ENCODE measurements at regions not wholly inside any gene's neighbourhood (a gene's known extent, or its start where the extent isn't known, plus 50 kb on each side); places are given as distances from the start of the nearest gene placed in this dataset.
"Not testable (repeated sequence)": the region's sequence is repeated elsewhere in the genome, so short reads cannot be mapped to it uniquely, and the experiment has no call there.

- DNase-seq: no peak
Observed at GRCh38 chr6:23630726-23631635, 495.0 kb upstream of the NRSN1 start.

- DNase-seq: no peak
Observed at GRCh38 chr6:23633996-23634395, 492.0 kb upstream of the NRSN1 start.

GRCh38 chr6:23635150-23635549 lies 490.9 kb upstream of the NRSN1 start:
- no peak for DNase-seq

DNA sequence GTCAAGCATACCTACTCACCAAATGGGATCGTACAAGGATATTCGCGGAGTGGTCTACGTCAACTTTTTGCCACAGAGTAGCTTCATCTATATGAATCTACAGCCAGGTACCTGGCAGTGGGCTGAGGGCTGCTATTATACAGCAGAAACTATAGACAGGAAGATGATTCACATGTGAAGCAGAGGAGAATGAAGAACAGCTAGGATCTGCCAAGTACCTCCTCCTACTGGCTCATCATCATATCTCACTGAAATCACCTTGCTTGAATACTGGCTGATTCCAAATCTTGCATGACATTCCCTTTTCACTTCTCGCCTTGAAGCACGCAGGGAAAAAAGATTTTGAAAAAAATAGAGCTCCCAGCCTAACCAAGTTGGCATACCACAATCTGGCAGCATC lies 488.7 kb upstream of the NRSN1 start:
- DNase-seq: no peak

- no peak for DNase-seq
Observed at GRCh38 chr6:23642849-23643248, 483.2 kb upstream of the NRSN1 start.

GRCh38 chr6:23647045-23647444 lies 479.0 kb upstream of the NRSN1 start:
- no peak for DNase-seq

DNA sequence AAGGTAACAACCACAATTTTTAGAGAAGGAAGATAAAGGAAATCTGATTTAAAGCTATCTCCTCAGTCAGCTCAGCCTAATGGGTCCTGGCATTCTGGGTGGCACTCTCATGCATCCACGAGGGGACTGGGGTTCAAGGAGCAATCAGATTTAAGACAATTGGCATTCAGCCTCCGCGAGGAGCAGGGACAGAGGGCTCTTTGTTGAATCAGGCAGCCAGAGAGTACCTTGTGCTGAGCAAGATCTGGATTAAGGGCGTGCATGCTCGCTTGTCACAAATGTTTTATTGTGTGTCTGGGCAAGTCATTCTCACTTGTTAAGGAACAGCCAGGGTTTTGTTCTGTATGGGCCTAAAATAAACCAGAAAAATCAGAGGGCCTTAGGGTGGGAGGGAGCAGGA lies 475.3 kb upstream of the NRSN1 start:
- DNase-seq: no peak

GRCh38 chr6:23654745-23655144 lies 471.3 kb upstream of the NRSN1 start:
- no peak for DNase-seq

DNA sequence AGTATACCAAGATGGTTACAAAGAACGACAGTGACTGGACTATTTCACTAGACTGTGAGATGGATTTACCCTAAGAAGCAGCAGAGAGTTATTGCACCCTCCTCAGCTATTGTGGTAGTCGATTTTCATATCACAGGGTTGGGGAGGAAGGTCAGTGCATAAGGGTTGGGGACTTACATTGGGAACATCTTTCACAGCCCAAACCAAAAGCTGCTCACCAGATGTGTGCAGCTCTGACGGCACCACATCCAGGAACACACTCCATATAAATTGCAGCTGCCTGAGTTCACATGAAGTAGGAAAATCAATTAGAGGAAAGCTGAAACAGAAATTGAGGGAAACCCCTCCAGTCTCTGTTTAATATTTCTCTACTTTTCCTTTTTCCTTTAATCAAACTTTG lies 470.5 kb upstream of the NRSN1 start:
- DNase-seq: no peak

DNA sequence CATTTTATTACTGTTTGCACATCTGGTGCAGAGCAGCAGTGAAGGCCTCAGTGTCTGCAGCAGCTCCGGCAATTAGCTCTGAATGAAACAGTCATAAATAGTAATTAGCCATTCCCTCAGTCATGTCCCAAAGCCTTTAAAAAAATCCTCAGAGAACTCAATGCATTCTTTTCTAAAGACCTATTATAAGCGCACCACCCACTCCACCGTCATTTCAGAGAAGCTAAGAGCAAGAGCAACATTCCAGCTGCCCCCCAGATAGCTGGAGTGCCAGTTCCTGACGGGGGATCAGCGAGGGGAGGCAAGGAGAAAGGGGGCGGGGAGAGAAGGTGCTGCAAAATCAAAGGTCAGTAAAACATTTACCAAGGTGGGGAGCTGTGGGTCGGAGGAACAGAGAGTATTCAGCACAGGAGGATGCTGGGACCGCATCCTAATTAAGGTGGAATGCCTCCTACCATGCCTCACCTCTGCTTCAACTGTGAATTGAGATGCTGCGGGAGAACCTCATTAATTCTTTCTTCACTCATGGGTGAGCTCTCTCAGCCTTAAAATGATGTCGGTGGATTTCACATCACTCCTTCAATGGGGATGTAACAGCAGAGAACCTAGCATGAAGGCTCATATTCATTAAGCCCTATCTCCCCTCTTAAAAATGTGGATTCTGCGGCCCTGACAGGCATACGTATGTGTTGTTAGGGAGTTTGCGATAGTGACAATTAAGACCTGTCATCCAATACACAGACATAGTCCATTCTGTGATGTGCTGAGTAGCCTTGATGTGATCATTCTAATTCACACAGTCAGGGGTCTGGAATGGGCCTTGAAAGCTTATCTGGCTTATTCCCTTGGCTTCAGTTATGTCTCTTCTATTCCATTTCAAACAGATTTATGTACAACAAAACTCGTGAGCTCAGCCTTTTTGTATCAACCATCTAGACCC lies 469.5 kb upstream of the NRSN1 start:
- no peak for DNase-seq

DNA sequence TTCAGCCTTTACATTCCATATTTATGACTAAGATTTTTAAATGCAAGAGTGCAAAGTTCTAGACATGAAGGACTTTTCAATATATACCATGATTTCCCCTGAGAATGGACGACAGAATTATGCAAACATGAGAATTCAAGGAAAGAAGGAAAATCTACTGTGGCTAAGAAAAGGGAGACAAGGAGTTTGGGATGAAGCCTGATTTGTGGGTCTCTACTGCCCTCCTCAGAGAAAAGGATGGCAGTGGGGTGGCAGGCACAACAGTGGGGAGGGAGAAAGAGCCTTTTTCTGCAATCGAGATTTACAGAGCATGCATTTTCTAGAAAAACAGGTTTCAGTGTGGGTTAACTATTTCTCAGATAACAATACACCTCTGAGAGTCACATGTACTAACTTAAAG lies 466.9 kb upstream of the NRSN1 start:
- no peak for DNase-seq

DNA sequence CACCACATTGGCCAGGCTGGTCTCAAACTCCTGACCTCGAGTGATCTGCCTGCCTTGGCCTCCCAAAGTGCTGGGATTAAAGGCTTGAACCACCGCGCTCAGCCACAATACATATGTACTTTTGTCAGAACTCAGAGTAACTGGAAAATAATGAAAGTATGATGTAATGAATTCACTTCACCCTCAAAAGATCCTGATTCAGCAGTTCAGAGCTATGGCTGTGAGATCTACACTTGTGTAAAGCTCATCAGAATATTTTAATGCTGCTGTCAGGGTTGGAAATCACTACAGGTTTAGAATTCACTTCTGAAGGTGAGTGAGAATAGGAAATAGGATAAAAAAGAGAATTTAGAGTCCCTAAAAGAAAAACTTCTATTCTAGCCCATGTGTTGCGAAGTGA lies 464.5 kb upstream of the NRSN1 start:
- DNase-seq: no peak

- DNase-seq: no peak
Observed at GRCh38 chr6:23663096-23663495, 462.9 kb upstream of the NRSN1 start.

DNA sequence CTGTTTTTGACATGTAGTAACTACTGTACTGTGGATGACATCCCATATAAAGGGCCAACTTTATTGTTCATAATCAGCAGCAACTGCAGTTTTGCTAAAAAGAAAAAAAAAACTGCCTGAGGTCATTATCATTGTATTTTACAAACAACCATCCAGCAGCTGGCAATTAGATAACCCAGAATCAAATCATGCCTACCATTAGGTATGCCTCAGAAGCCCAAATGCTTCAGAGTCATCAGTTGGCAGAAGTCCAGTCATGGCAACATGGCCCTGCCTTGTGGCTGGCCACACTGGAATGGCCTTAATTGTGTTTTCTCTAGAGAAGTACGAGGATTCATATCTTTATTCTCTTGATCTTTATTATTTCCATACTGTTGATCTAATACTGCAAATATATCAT lies 462.4 kb upstream of the NRSN1 start:
- no peak for DNase-seq

DNA sequence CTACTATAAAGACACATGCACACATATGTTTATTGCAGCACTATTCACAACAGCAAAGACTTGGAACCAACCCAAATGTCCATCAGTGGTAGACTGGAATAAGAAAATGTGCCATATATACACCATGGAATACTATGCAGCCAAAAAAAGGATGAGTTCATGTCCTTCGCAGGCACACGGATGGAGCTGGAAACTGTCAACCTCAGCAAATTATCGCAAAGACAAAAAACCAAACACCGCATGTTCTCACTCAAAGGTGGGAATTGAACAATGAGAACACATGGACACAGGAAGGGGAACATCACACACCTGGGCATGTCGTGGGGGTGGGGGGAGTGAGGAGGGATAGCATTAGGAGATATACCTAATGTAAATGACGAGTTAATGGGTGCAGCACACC lies 460.1 kb upstream of the NRSN1 start:
- DNase-seq: not testable (repeated sequence)

GRCh38 chr6:23672737-23673136 lies 453.3 kb upstream of the NRSN1 start:
- no peak for DNase-seq

- no peak for DNase-seq
Observed at GRCh38 chr6:23678626-23679025, 447.4 kb upstream of the NRSN1 start.

DNA sequence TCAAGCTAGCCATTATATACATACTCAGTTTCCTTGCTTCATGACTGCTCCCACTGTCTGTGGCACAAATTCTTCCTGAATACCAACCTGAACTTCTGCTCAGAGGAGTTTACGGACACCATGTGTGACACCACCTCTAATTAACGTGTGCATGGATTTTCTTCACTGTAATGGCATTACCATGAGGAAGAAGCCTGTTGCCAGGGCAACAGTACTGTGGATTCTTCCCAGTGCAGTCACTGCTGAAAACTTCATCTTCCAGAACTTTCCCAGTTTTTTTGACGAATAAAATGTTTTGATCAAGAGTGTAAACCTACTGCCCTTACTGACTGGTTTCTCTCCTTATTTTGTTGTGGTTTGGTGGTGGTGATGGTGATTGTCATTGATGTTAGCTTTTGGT lies 444.3 kb upstream of the NRSN1 start:
- no peak for DNase-seq

- DNase-seq: no peak
Observed at GRCh38 chr6:23688650-23689049, 437.4 kb upstream of the NRSN1 start.

DNA sequence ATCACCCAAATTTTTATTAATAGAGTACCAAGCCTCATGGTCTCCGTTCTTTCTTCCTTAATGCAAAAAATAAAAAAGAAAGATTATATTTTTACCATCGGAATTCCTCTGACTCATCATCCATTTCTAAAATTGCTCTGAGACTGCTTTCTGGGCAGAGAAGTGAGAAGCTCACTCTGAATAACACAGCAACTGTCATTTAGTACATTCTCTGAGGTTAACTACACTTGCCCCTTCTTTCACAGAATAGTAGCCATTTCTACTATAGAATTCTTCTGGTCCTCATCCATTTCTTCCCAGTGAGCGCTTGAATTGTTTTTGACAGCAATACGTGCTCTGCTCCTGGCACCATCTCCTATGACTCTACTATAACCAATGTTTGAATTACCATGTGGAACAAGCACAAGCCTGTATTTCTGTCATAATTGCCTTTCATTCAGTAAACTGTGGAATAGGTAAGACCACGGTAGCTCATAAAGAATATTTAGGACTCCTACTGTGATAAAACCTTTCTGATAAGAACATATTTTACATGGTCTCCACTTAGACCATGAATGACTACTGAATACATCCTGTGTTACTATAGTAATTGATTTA lies 435.5 kb upstream of the NRSN1 start:
- DNase-seq: no peak

GRCh38 chr6:23692184-23692583 lies 433.8 kb upstream of the NRSN1 start:
- no peak for DNase-seq

- DNase-seq: no peak
Observed at GRCh38 chr6:23696992-23697391, 429.0 kb upstream of the NRSN1 start.

GRCh38 chr6:23704479-23705052 lies 421.4 kb upstream of the NRSN1 start:
- DNase-seq: no peak

Data from RPMI8226 (cell line).